SU-DHL-6 (cell line): ENCODE measurements at regions not wholly inside any gene's neighbourhood (a gene's known extent, or its start where the extent isn't known, plus 50 kb on each side); places are given as distances from the start of the nearest gene placed in this dataset.

Source experiments
- H2AFZ ChIP-seq: fragments of 200-600 bp; sonication (generic); 2 replicates; pipeline ENCODE4 v1.6.1; 2014; ENCODE audit warnings: low read depth, mild to moderate bottlenecking, moderate library complexity, mixed read lengths, antibody characterized with exemption, low read length; ENCODE audit not compliant: severe bottlenecking
- H3F3A ChIP-seq: fragments of 200-600 bp; shearing (Covaris generic); 2 replicates; pipeline ENCODE4 v1.6.0; 2016; ENCODE audit warnings: antibody characterized with exemption, mild to moderate bottlenecking; ENCODE audit not compliant: insufficient read depth
- H3K27ac ChIP-seq: fragments of 200-600 bp; sonication (generic); 2 replicates; pipeline ENCODE4 v1.5.1; 2016; ENCODE audit warnings: low read depth, mild to moderate bottlenecking, low read length, moderate library complexity, mixed read lengths
- H3K27me3 ChIP-seq: fragments of 200-600 bp; sonication (generic), shearing (Covaris generic); 2 replicates; pipeline ENCODE4 v1.6.0; 2014; ENCODE audit warnings: mild to moderate bottlenecking, low read length
- H3K36me3 ChIP-seq: fragments of 200-600 bp; sonication (generic); 2 replicates; pipeline ENCODE4 v1.6.1; 2014; ENCODE audit warnings: mild to moderate bottlenecking, low read length, mixed read lengths
- H3K4me2 ChIP-seq: fragments of 300-600, 200-600 bp; shearing (Covaris generic), sonication (generic); 2 replicates; pipeline ENCODE4 v1.6.0; 2014; ENCODE audit warnings: low read length, low read depth, mild to moderate bottlenecking; ENCODE audit not compliant: poor library complexity, severe bottlenecking
- H3K4me3 ChIP-seq: fragments of 200-600 bp; sonication (generic); 2 replicates; pipeline ENCODE4 v1.5.1; 2014; ENCODE audit warnings: antibody characterized with exemption, low read length, mild to moderate bottlenecking, mixed read lengths; ENCODE audit not compliant: insufficient read depth, poor library complexity, severe bottlenecking
- H3K79me2 ChIP-seq: fragments of 200-600 bp; sonication (generic); 2 replicates; pipeline ENCODE4 v1.6.1; 2014; ENCODE audit warnings: mild to moderate bottlenecking, low read length, moderate library complexity; ENCODE audit not compliant: insufficient read depth
- H3K9ac ChIP-seq: fragments of 200-600 bp; sonication (generic); 2 replicates; pipeline ENCODE4 v1.7.0; 2014; ENCODE audit warnings: mild to moderate bottlenecking, low read length
- H3K9me2 ChIP-seq: fragments of 200-600 bp; sonication (generic); replicated peaks from 2 replicates; pipeline ENCODE4 v1.6.1; 2014; ENCODE audit warnings: low read length; ENCODE audit not compliant: insufficient read depth
- H3K9me3 ChIP-seq: fragments of 200-600 bp; sonication (generic); 2 replicates; pipeline ENCODE4 v1.6.1; 2014; ENCODE audit warnings: low read length, mixed read lengths; ENCODE audit not compliant: insufficient read depth
- H4K20me1 ChIP-seq: fragments of 200-600 bp; sonication (generic); 2 replicates; pipeline ENCODE4 v1.6.1; 2014; ENCODE audit warnings: low read depth, mild to moderate bottlenecking, antibody characterized with exemption, low read length, moderate library complexity, mixed read lengths
- CTCF ChIP-seq: fragments of 200-600 bp; sonication (generic); IDR thresholded peaks from one replicate; pipeline ENCODE4 v1.5.1; 2017; ENCODE audit warnings: antibody characterized with exemption, mild to moderate bottlenecking, low read length, moderate library complexity; ENCODE audit not compliant: insufficient read depth, poor library complexity, severe bottlenecking
- EZH2phosphoT487 ChIP-seq: fragments of 200-600 bp; sonication (generic), shearing (Covaris generic); conservative IDR thresholded peaks from 2 replicates; pipeline ENCODE4 v1.6.1; 2018; ENCODE audit warnings: mild to moderate bottlenecking, antibody characterized with exemption, low read length, moderate library complexity, mixed read lengths

GRCh38 chr1:9482403-9482802 is 56.9 kb upstream of the SLC25A33 start:
- no peak overlapping the region for H2AFZ ChIP-seq

GRCh38 chr1:9482816-9483572 is 56.3 kb upstream of the SLC25A33 start:
- H3K4me3 ChIP-seq: no peak overlapping the region
- no peaks in the 10 kb centered on the region for H3K27me3 ChIP-seq
- H3K9me2 ChIP-seq: no peaks in the 10 kb centered on the region
- no peak overlapping the region for H3K9ac ChIP-seq
- TF ChIP-seq CTCF: no peak
- TF ChIP-seq EZH2phosphoT487: no peak
- no peaks in the 10 kb centered on the region for H4K20me1 ChIP-seq
- no peaks in the 10 kb centered on the region for H3F3A ChIP-seq
- H3K9me3 ChIP-seq: no peaks in the 10 kb centered on the region
- no peak overlapping the region for H3K4me2 ChIP-seq
- H3K79me2 ChIP-seq: no peaks in the 10 kb centered on the region
- no peak overlapping the region for H3K27ac ChIP-seq
- H2AFZ ChIP-seq: no peak overlapping the region
- no peaks in the 10 kb centered on the region for H3K36me3 ChIP-seq

More at GRCh38 chr1:9482403-9482802, 56.9 kb upstream of the SLC25A33 start:
- no peak overlapping the region for H3K27ac ChIP-seq
- H3K36me3 ChIP-seq: no peaks in the 10 kb centered on the region
- no peaks in the 10 kb centered on the region for H3K27me3 ChIP-seq
- H3K9me2 ChIP-seq: no peaks in the 10 kb centered on the region
- TF ChIP-seq CTCF (no peak), EZH2phosphoT487 (no peak)
- H3K4me3 ChIP-seq: no peak overlapping the region
- H4K20me1 ChIP-seq: no peaks in the 10 kb centered on the region
- no peak overlapping the region for H3K4me2 ChIP-seq
- H3K79me2 ChIP-seq: no peaks in the 10 kb centered on the region
- H3K9ac ChIP-seq: no peak overlapping the region
- H3F3A ChIP-seq: no peaks in the 10 kb centered on the region
- no peaks in the 10 kb centered on the region for H3K9me3 ChIP-seq

- Histone ChIP-seq H3K27ac (no peak overlapping the region), H3K9ac (no peak overlapping the region), H3K4me3 (no peak overlapping the region), H3K9me2 (no peaks in the 10 kb centered on the region), H3K36me3 (no peaks in the 10 kb centered on the region), H3K4me2 (no peak overlapping the region), H3K27me3 (no peaks in the 10 kb centered on the region), H3K79me2 (no peaks in the 10 kb centered on the region), H4K20me1 (no peaks in the 10 kb centered on the region), H2AFZ (no peak overlapping the region), H3F3A (no peaks in the 10 kb centered on the region), H3K9me3 (no peaks in the 10 kb centered on the region)
- TF ChIP-seq EZH2phosphoT487 (no peak), CTCF (no peak)
Observed at GRCh38 chr1:9486466-9487140, 52.7 kb upstream of the SLC25A33 start.
